ENCODE measurements at regions not wholly inside any gene's neighbourhood (a gene's known extent, or its start where the extent isn't known, plus 50 kb on each side); places are given as distances from the start of the nearest gene placed in this dataset.

GRCh38 chr2:152962446-152962845 lies 244.0 kb downstream of the ARL6IP6 start:
- TF ChIP-seq, protein P1, sequence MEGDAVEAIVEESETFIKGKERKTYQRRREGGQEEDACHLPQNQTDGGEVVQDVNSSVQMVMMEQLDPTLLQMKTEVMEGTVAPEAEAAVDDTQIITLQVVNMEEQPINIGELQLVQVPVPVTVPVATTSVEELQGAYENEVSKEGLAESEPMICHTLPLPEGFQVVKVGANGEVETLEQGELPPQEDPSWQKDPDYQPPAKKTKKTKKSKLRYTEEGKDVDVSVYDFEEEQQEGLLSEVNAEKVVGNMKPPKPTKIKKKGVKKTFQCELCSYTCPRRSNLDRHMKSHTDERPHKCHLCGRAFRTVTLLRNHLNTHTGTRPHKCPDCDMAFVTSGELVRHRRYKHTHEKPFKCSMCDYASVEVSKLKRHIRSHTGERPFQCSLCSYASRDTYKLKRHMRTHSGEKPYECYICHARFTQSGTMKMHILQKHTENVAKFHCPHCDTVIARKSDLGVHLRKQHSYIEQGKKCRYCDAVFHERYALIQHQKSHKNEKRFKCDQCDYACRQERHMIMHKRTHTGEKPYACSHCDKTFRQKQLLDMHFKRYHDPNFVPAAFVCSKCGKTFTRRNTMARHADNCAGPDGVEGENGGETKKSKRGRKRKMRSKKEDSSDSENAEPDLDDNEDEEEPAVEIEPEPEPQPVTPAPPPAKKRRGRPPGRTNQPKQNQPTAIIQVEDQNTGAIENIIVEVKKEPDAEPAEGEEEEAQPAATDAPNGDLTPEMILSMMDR (IDR thresholded peaks at IDR 0.05): no peak
- no peak for TF ChIP-seq POLR2A (IDR thresholded peaks at IDR 0.05)
